AG10803 (cell line): ENCODE measurements at regions not wholly inside any gene's neighbourhood (a gene's known extent, or its start where the extent isn't known, plus 50 kb on each side); places are given as distances from the start of the nearest gene placed in this dataset.

Experiments used
- DNase-seq: peaks from one replicate; pipeline ENCODE4 v3.0.0; 2010; ENCODE audit warnings: low read depth
- H3K4me3 ChIP-seq: 2 replicates; pipeline ENCODE4 v1.5.1; 2011; ENCODE audit warnings: mild to moderate bottlenecking, low read length, control low read depth
- TF ChIP-seq, protein P1 (sequence below): conservative IDR thresholded peaks from 2 replicates; pipeline ENCODE4 v1.5.1; 2011; ENCODE audit warnings: mild to moderate bottlenecking, low read length, control low read depth, inconsistent platforms

GRCh38 chr22:22779213-22779612, 108.4 kb upstream of the IGLL5 start:
- TF ChIP-seq, protein P1, sequence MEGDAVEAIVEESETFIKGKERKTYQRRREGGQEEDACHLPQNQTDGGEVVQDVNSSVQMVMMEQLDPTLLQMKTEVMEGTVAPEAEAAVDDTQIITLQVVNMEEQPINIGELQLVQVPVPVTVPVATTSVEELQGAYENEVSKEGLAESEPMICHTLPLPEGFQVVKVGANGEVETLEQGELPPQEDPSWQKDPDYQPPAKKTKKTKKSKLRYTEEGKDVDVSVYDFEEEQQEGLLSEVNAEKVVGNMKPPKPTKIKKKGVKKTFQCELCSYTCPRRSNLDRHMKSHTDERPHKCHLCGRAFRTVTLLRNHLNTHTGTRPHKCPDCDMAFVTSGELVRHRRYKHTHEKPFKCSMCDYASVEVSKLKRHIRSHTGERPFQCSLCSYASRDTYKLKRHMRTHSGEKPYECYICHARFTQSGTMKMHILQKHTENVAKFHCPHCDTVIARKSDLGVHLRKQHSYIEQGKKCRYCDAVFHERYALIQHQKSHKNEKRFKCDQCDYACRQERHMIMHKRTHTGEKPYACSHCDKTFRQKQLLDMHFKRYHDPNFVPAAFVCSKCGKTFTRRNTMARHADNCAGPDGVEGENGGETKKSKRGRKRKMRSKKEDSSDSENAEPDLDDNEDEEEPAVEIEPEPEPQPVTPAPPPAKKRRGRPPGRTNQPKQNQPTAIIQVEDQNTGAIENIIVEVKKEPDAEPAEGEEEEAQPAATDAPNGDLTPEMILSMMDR = no peak

DNA sequence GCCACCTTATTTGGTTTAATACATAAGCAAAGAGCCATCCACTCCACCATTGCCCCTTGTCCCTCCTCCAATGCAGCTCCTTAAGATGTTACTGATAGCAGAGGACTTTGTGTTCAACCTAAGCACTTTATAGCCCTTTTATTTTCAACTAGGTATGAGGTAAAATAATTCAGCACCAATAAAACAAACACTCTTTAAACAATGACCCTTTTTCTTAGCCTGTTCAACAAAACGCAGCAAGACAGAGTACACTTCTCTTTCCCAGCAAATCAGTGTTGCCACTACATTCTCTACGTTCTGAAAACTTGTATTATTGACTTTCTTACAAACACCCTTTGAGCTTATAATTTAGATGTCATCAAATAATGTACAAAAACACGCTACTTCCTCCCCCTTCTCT, 104.0 kb upstream of the IGLL5 start:
- no peak for DNase-seq
- no peak overlapping the region for H3K4me3 ChIP-seq
- TF ChIP-seq, protein P1 = no peak

More at GRCh38 chr22:22779213-22779612, 108.4 kb upstream of the IGLL5 start:
- no peak overlapping the region for H3K4me3 ChIP-seq
- no peak for DNase-seq

DNA sequence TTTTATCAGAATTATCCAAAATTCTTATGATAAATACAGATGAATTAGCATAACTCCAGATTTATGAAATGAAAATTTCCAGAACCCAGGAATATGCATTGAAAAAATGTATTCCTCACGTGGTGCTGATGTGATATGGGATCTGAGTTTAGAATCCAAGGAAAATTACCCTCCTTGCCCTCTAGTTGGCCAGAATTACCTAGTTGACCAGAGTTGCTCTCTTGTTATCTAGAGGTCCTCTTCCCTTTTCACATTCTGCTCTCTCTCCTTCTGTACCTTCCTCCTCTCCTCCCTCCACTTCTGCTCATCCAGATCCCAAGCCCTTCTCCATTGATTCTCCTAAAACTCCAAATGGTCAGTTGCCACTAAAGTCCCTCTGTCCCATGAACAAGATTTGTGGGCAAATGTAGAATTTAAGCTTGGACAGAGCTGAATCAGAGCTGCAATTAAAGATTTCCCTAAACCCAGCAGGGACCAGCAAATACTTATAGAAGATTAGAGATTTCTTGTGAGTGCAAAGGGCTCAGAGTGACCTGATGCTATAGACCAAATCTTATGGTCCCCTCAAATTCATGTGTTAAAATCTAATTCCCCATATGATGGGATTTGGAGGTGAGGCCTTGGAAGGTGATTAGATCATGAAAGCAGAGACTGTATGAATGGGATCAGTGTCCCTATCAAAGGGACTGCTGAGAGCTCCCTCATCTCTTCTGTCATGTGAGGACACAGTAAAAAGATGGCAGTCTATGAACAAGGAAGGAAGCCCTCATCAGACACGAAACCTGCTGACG, 103.2 kb upstream of the IGLL5 start:
- no peak overlapping the region for H3K4me3 ChIP-seq
- no peak for DNase-seq
- TF ChIP-seq, protein P1 = no peak

DNA sequence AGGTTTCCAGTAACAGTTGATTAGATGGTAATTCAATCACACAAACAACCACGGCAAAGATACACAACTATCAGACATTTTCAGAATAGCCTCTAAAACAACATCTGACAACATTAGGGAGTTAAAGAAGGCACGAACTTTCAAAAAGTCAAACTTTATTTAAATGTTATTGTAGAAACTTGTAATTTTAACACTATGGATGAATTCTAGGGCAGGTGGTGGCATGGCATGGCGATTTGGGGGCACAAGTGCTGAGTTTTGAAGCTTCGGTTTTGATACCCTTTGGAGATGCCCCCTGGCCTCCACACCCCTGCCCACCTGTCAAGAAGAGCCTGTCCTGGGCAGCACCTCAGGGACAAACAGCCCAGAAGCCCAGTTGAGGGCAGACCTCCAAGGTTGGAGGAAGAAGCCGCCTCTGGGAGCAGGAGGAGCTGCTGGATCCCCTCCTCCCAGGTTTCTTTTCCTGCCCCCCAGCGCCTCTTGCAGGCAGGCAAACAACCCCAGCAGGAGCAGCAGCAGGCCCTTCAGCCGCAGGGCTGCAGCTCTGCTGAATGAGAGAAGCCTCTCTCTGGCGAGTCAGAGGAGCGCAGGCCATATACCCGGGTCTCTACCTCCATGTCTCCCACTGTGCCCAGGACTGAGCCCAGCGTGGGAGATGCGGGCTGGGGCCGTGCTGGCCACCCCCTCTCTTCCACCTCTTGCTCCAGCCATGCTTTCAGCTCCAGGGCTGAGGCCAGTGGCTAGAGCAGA, 102.1 kb upstream of the IGLL5 start:
- no peak overlapping the region for H3K4me3 ChIP-seq
- TF ChIP-seq, protein P1 = no peak
- no peak for DNase-seq

DNA sequence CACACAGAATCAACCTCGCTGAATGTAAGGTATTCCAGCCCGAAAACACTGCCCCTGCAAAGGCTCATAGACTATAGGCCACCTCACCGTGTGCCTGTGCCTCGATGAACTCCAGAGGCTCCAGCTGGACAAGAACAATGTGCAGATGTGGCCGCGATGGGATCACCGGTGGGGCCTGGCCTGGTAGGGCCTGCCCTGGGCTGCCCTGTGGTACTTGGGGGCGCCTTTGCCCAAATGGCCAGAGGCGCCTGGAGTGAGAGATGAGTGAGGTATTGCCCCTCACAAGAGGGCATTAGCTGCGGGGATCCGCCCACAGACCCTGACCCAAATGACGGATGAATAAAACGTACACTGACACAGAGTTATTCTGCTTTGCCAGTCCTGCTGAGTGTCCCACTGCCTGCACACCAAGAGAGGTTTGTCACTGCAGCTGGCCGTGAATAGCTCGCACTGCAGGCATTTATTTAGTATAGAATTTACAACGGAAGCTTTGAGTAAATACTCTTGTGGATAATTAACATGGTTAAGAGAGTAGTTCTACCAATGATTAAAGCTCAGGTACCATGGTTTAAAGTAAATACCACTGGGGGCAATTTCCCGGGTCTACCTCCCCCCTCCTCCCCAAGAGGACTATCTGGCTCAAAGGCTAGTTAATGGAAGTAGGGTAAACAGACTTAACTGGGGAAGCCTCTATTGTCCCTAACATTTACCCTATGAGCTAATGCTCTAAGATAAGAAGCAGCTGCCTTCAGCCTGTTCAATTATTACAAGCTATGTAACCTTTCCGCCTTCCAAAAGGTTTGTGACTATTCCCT, 101.1 kb upstream of the IGLL5 start:
- TF ChIP-seq, protein P1 = no peak
- DNase-seq = no peak

DNA sequence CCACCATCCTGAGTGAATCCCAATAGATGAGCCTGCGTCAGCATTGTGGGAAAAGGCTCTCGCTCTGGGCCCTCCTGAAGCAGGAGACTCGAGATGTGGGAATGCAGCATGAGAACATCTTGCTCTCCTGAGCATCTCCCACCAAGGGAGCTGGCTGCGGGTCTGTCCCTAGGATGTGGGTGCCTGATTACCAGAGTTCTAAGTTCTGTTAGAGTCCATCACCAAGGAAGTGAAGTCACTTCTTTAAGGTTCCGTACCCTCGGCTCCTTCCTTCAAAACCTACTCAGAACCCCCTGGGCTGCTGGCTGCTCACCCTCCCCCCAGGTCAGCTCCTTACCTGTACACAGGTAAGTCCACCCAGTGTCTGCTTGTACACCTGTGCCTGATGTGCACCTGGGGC, 100.5 kb upstream of the IGLL5 start:
- TF ChIP-seq, protein P1 = no peak
- DNase-seq = no peak
- H3K4me3 ChIP-seq = no peak overlapping the region

More for the DNA sequence above, 101.1 kb upstream of the IGLL5 start:
- H3K4me3 ChIP-seq = no peak overlapping the region
